Breast epithelium (tissue), 3 donors: ENCODE measurements at regions not wholly inside any gene's neighbourhood (a gene's known extent, or its start where the extent isn't known, plus 50 kb on each side); places are given as distances from the start of the nearest gene placed in this dataset.

Source experiments
- POLR2A ChIP-seq: fragments of 450-650 bp; IDR thresholded peaks from one replicate; pipeline ENCODE4 v1.6.1; 2016; ENCODE audit warnings: antibody characterized with exemption, mild to moderate bottlenecking, moderate library complexity
- POLR2AphosphoS5 ChIP-seq, 3 donors: sonication (generic); formaldehyde crosslinking; IDR thresholded peaks; one replicate each; pipeline ENCODE4 v1.6.1; 2017; ENCODE audit warnings: antibody characterized with exemption in 3 of 3
- TF ChIP-seq, protein P1 (sequence below), 3 donors: fragments of 450-650 bp; IDR thresholded peaks; one replicate each; pipeline ENCODE4 v1.5.1; 2016 to 2017; ENCODE audit warnings: antibody characterized with exemption in 3 of 3, mild to moderate bottlenecking in 3 of 3, moderate library complexity in 3 of 3

GRCh38 chr15:91408476-91409076 is 308.5 kb downstream of the SV2B start:
- TF ChIP-seq POLR2A (no peak), POLR2AphosphoS5 (IDR thresholded peaks at IDR 0.05) (no peak)
- TF ChIP-seq, protein P1, sequence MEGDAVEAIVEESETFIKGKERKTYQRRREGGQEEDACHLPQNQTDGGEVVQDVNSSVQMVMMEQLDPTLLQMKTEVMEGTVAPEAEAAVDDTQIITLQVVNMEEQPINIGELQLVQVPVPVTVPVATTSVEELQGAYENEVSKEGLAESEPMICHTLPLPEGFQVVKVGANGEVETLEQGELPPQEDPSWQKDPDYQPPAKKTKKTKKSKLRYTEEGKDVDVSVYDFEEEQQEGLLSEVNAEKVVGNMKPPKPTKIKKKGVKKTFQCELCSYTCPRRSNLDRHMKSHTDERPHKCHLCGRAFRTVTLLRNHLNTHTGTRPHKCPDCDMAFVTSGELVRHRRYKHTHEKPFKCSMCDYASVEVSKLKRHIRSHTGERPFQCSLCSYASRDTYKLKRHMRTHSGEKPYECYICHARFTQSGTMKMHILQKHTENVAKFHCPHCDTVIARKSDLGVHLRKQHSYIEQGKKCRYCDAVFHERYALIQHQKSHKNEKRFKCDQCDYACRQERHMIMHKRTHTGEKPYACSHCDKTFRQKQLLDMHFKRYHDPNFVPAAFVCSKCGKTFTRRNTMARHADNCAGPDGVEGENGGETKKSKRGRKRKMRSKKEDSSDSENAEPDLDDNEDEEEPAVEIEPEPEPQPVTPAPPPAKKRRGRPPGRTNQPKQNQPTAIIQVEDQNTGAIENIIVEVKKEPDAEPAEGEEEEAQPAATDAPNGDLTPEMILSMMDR (IDR thresholded peaks at IDR 0.05) = no peak
